HepG2 (cell line): ENCODE measurements at regions not wholly inside any gene's neighbourhood (a gene's known extent, or its start where the extent isn't known, plus 50 kb on each side); places are given as distances from the start of the nearest gene placed in this dataset.

Experiments used
- ATF1 ChIP-seq: IDR thresholded peaks from 2 replicates; pipeline ENCODE4 v1.6.1; 2016; ENCODE audit warnings: mild to moderate bottlenecking, control low read depth
- FOSL1 ChIP-seq: sonication (generic); formaldehyde crosslinking; IDR thresholded peaks from 2 replicates; pipeline ENCODE4 v1.9.0; 2021; ENCODE audit warnings: missing genetic modification reagents, borderline replicate concordance
- GABPA ChIP-seq, 2 experiments: IDR thresholded peaks; 2 replicates each; pipeline ENCODE4 v1.6.1; 2011 to 2016; ENCODE audit warnings: low read depth in 2 of 2, low read length in 1 of 2, missing biosample characterization in 1 of 2, missing genetic modification characterization in 1 of 2
- MLX ChIP-seq: IDR thresholded peaks from 2 replicates; pipeline ENCODE4 v1.6.1; 2016
- NCOA1 ChIP-seq: sonication (generic); formaldehyde crosslinking; IDR thresholded peaks from 2 replicates; pipeline ENCODE4 v1.9.0; 2021; ENCODE audit warnings: missing genetic modification reagents
- NFIC ChIP-seq: IDR thresholded peaks from 2 replicates; pipeline ENCODE4 v1.6.1; 2012; ENCODE audit warnings: mild to moderate bottlenecking, low read length, inconsistent platforms
- NR2F6 ChIP-seq, 2 experiments: IDR thresholded peaks; 2 replicates each; pipeline ENCODE4 v1.6.1; 2016; ENCODE audit warnings: antibody characterized with exemption in 1 of 2, mild to moderate bottlenecking in 1 of 2
- PPARG ChIP-seq: conservative IDR thresholded peaks from 2 replicates; pipeline ENCODE4 v1.6.1; 2016; ENCODE audit warnings: missing biosample characterization, missing genetic modification reagents
- RARA ChIP-seq: IDR thresholded peaks from 2 replicates; pipeline ENCODE4 v1.6.1; 2016; ENCODE audit warnings: missing genetic modification reagents, missing compliant biosample characterization
- RBFOX2 ChIP-seq: fragments of 200-400 bp; formaldehyde crosslinking; IDR thresholded peaks from 2 replicates; pipeline ENCODE4 v1.6.1; 2017; ENCODE audit warnings: low read depth, mild to moderate bottlenecking, low read length
- SOX13 ChIP-seq, 3 experiments: fragments of 450-650 bp in 1 of 3; sonication (generic) in 1 of 3; formaldehyde crosslinking in 1 of 3; IDR thresholded peaks in 2 of 3; conservative IDR thresholded peaks in 1 of 3; 2 replicates each; pipeline versions ENCODE4 v1.5.0 to v1.6.1; 2016 to 2020; ENCODE audit warnings: antibody characterized with exemption in 1 of 3, mild to moderate bottlenecking in 1 of 3, missing compliant biosample characterization in 1 of 3, missing genetic modification reagents in 1 of 3, moderate library complexity in 1 of 3
- TCF7 ChIP-seq: sonication (generic); IDR thresholded peaks from 2 replicates; pipeline ENCODE4 v1.6.1; 2016; ENCODE audit warnings: antibody characterized with exemption, low read depth
- TF ChIP-seq, protein P1 (sequence below): sonication (generic); formaldehyde crosslinking; IDR thresholded peaks from 2 replicates; pipeline ENCODE4 v1.5.1; 2020; ENCODE audit warnings: mild to moderate bottlenecking, missing genetic modification reagents, borderline replicate concordance
- TF ChIP-seq, protein P2 (sequence below): sonication (generic); formaldehyde crosslinking; conservative IDR thresholded peaks from 2 replicates; pipeline ENCODE4 v1.4.0; 2020; ENCODE audit warnings: mild to moderate bottlenecking, missing genetic modification reagents, moderate library complexity
- TF ChIP-seq, protein P3 (sequence below): IDR thresholded peaks from 2 replicates; pipeline ENCODE4 v1.6.1; 2016; ENCODE audit warnings: missing biosample characterization, missing genetic modification reagents, low read depth

DNA sequence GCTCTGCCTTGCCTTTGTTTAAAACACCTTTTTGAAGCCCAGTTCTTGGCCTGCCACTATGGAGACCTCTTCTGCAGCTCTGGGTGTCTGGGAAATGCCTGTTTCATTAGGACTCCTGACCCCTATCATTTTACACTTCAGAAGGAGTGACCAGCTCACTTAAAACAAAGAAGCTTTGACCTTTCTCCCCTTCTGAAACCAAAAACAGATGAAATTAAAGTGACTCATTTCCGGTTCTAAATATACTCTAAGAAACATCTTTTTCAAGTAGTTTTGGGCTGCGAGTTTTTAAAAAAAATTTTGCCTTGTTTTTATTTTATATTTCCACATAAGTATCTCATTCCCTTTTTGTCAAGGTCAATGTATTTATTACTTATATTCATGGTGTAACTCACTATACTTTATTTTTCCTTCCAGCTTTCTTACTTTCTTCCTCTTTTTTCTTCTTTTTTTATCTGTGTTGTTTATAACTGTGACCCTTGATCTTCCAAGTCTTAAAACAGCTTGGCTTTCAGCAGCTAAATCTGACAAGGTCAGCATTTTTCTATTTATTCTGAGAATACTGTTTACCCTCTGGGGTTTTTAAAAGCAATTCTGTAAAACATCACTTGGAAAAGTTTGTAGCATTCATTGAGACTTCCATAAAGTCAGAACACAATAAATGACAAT, 672.9 kb downstream of the NR2F1-AS1 start (continued):
- TF ChIP-seq NCOA1 (no peak), MLX (CRISPR knock-in tag) (0 out of 2 replicates have a peak, but pooled peaks have one; percentile 15), NFIC (peak; percentile 86), GABPA (IDR thresholded peaks at IDR 0.05; ENCODE audit: low read depth, low read length) (no peak), GABPA (CRISPR knock-in tag; IDR thresholded peaks at IDR 0.05; ENCODE audit: low read depth) (peak; percentile 39; the same call in 1 of the 2 replicates), TCF7 (peak; percentile 66), FOSL1 (CRISPR knock-in tag) (peak; percentile 70; the same call in 1 of the 2 replicates), RARA (CRISPR knock-in tag) (peak; percentile 84), RBFOX2 (0 out of 2 replicates have a peak, but pooled peaks have one; percentile 26), SOX13 (IDR thresholded peaks at IDR 0.05) (no peak), SOX13 (CRISPR knock-in tag; conservative IDR thresholded peaks at IDR 0.05 in 1 of 2, IDR thresholded peaks at IDR 0.05 in 1 of 2) (peak in 1 of 2 experiments; percentile 75; a peak in 2 of 4 replicates), ATF1 (CRISPR knock-in tag) (no peak), NR2F6 (IDR thresholded peaks at IDR 0.05) (peak; percentile 79), NR2F6 (CRISPR knock-in tag; IDR thresholded peaks at IDR 0.05) (peak; percentile 74), PPARG (CRISPR knock-in tag) (0 out of 2 replicates have a peak, but pooled peaks have one; percentile 40)
- TF ChIP-seq, protein P1, sequence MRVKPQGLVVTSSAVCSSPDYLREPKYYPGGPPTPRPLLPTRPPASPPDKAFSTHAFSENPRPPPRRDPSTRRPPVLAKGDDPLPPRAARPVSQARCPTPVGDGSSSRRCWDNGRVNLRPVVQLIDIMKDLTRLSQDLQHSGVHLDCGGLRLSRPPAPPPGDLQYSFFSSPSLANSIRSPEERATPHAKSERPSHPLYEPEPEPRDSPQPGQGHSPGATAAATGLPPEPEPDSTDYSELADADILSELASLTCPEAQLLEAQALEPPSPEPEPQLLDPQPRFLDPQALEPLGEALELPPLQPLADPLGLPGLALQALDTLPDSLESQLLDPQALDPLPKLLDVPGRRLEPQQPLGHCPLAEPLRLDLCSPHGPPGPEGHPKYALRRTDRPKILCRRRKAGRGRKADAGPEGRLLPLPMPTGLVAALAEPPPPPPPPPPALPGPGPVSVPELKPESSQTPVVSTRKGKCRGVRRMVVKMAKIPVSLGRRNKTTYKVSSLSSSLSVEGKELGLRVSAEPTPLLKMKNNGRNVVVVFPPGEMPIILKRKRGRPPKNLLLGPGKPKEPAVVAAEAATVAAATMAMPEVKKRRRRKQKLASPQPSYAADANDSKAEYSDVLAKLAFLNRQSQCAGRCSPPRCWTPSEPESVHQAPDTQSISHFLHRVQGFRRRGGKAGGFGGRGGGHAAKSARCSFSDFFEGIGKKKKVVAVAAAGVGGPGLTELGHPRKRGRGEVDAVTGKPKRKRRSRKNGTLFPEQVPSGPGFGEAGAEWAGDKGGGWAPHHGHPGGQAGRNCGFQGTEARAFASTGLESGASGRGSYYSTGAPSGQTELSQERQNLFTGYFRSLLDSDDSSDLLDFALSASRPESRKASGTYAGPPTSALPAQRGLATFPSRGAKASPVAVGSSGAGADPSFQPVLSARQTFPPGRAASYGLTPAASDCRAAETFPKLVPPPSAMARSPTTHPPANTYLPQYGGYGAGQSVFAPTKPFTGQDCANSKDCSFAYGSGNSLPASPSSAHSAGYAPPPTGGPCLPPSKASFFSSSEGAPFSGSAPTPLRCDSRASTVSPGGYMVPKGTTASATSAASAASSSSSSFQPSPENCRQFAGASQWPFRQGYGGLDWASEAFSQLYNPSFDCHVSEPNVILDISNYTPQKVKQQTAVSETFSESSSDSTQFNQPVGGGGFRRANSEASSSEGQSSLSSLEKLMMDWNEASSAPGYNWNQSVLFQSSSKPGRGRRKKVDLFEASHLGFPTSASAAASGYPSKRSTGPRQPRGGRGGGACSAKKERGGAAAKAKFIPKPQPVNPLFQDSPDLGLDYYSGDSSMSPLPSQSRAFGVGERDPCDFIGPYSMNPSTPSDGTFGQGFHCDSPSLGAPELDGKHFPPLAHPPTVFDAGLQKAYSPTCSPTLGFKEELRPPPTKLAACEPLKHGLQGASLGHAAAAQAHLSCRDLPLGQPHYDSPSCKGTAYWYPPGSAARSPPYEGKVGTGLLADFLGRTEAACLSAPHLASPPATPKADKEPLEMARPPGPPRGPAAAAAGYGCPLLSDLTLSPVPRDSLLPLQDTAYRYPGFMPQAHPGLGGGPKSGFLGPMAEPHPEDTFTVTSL (CRISPR knock-in tag) = peak; percentile 68; the same call in 1 of the 2 replicates
- TF ChIP-seq, protein P2, sequence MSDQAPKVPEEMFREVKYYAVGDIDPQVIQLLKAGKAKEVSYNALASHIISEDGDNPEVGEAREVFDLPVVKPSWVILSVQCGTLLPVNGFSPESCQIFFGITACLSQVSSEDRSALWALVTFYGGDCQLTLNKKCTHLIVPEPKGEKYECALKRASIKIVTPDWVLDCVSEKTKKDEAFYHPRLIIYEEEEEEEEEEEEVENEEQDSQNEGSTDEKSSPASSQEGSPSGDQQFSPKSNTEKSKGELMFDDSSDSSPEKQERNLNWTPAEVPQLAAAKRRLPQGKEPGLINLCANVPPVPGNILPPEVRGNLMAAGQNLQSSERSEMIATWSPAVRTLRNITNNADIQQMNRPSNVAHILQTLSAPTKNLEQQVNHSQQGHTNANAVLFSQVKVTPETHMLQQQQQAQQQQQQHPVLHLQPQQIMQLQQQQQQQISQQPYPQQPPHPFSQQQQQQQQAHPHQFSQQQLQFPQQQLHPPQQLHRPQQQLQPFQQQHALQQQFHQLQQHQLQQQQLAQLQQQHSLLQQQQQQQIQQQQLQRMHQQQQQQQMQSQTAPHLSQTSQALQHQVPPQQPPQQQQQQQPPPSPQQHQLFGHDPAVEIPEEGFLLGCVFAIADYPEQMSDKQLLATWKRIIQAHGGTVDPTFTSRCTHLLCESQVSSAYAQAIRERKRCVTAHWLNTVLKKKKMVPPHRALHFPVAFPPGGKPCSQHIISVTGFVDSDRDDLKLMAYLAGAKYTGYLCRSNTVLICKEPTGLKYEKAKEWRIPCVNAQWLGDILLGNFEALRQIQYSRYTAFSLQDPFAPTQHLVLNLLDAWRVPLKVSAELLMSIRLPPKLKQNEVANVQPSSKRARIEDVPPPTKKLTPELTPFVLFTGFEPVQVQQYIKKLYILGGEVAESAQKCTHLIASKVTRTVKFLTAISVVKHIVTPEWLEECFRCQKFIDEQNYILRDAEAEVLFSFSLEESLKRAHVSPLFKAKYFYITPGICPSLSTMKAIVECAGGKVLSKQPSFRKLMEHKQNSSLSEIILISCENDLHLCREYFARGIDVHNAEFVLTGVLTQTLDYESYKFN (CRISPR knock-in tag) = peak; percentile 77
- TF ChIP-seq, protein P3, sequence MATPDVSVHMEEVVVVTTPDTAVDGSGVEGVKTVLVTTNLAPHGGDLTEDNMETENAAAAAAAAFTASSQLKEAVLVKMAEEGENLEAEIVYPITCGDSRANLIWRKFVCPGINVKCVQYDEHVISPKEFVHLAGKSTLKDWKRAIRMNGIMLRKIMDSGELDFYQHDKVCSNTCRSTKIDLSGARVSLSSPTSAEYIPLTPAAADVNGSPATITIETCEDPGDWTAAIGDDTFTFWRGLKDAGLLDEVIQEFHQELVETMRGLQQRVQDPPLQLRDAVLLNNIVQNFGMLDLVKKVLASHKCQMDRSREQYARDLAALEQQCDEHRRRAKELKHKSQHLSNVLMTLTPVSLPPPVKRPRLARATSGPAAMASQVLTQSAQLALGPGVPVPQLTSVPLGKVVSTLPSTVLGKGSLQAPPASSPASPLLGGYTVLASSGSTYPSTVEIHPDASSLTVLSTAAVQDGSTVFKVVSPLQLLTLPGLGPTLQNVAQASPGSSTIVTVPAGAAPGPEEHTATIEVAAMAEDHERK (CRISPR knock-in tag) = no peak
